ENCODE measurements at regions not wholly inside any gene's neighbourhood (a gene's known extent, or its start where the extent isn't known, plus 50 kb on each side); places are given as distances from the start of the nearest gene placed in this dataset.

GRCh38 chr9:18075253-18075952 lies 398.6 kb upstream of the ADAMTSL1 start:
- no peak for DNase-seq

GRCh38 chr9:18077941-18078678 lies 395.8 kb upstream of the ADAMTSL1 start:
- no peak for DNase-seq

DNA sequence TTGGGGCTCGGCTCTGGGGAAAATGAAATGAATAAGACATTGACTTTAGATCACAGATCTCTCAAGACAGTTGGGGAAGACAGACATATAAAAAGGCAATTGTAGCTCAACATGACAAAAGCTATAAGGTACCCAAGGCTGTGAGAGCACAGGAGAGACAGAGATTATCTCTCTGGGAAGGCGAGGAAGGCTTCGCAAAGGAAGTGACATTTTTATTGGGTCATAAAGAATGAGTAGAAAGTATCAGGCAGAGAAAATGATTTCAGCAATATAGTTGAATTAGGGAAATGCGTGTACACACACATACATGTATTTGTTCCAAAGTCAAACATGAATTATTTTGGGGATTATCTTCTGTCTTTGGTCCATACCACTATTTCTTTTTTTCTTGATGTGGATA lies 381.8 kb upstream of the ADAMTSL1 start:
- no peak for DNase-seq

DNA sequence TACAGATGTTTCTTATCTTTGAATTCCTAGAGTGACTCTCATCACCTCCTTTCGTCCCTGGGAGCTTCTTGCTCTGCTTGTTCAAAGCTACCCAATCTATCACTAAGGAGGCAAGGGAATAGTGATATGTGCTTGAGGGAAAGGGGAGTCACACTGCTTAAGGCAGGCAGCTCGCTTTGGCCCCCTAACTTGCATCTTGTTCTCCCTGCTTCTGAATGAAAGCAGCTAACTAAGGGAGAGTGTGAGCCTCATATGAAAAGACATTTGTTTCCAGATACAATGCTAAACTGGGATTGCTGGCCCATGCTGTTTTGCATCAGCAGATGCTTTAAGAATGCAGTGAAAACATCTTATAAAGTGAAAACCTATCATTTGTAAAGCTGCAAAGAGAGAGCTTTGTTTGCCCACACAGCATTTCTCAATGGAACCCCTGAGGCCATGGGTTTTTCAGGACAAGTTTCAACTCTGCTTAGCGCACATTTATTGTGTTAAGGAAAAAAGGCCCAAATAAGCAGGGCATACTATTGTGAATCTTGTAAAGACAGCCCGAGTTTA lies 367.9 kb upstream of the ADAMTSL1 start:
- no peak for DNase-seq

- no peak for DNase-seq
Observed at GRCh38 chr9:18109675-18110074, 364.3 kb upstream of the ADAMTSL1 start.

- DNase-seq: no peak
Observed at GRCh38 chr9:18111146-18111545, 362.8 kb upstream of the ADAMTSL1 start.

GRCh38 chr9:18114559-18115475 lies 359.1 kb upstream of the ADAMTSL1 start:
- no peak for DNase-seq

DNA sequence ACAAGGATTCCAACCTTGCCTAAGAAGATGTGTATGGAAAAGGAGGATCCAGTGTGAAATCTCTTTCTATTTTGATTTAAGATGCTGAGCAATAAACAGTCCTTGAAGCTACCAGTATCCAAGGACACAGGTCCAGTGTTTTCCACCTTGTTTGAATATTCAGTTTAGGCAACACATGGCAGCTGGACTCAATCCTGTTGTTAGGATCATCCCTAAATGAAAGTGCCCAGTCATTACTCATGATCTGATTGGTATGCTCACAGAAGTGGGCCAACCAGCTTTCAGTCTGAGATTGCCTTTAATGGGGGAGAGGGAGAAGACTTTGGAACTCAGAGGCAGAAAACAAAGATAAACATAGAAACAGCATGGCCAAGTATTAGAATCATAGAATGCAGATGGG lies 355.7 kb upstream of the ADAMTSL1 start:
- DNase-seq: no peak

DNA sequence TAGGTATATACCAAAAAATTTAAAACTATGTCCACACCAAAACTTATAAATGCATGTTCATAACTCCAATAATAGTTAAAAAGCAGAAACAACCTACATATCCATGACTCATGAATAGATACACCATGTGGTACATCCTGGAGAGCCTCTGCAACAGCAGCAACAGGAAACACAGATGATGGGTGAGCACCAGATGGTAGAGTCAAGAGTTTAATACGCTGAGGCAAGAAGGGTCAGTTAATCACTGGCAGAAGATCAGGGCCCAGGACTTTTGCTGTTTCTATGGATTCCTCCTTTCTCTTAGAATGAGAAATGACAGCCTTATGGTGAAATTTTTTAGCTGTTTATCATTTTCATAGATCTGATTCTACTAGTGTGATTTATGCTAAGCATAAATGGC lies 351.8 kb upstream of the ADAMTSL1 start:
- DNase-seq: no peak

- no peak for DNase-seq
Observed at GRCh38 chr9:18124760-18125159, 349.2 kb upstream of the ADAMTSL1 start.

- DNase-seq: no peak
Observed at GRCh38 chr9:18126831-18127498, 347.0 kb upstream of the ADAMTSL1 start.

DNA sequence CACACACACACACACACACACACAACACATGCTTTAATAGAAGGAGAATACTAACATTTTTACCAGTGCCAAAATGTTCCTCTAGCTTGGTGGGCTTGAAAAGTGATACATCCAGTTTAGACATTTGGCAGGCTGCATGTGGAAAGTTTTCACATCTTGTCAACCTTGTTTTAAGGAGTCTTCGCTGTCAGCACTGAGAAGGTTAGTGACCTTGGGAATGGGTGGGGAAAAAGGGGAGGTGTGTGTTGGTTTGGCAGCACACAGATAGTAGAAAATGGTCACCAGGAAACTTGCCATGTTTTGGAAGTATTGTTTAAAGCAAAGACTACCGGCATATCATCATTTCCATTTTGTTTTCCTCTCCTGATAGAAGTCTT lies 346.5 kb upstream of the ADAMTSL1 start:
- no peak for DNase-seq

DNA sequence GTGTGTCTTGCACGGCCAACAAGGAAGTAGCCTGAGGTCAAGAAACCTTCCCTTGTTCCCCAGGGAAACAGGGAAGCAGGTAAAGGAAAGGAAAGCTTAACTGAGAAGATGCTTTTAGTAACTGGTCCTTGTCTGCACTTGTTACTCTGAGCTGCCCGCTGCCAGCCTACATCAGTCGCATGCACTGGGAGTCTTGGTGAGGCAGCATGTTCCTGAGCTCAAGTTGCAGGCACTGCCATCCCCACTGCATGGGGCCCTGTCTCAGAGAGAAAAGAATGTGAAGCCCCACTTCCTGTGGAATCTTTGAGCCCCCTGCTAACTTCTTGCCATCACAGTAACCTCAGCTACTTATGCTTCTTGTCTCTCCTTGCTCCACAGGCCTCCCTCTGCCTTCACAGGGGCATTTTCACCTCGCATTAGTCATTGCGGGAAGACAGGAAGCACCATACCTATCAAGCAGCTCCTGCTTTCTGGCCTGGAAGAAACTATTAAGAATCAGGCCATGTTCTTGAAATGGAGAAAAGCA lies 344.1 kb upstream of the ADAMTSL1 start:
- no peak for DNase-seq

DNA sequence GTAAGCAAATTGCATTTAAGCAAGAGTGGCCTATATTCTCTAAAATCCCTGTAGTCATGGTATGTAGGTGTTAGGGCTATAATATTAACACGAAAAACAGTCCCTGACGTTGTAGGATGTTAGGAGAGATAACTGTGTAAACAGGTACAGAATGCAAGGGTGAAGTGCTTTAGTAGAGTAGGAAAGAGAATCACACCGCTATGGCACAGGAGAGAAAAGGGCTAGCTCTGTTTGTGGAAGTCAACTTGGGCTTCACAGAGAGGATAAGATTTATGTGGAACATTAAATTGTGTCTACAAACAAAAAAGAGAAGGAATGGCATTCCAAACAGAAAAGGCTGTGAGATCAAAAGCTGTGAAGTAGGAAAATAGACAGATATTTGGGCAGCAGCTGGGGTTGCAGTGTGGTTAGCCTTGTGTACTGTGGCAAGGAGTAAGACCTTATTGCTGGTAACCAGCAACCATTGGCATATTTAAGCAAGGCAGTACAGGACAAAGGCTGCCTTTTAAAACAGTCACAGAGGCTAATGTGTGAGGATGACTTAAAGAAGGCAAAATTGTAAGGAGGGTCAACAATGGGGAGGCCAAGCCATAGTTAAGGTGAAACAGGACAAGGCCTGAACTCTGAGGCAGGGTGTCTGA lies 337.5 kb upstream of the ADAMTSL1 start:
- no peak for DNase-seq

- no peak for DNase-seq
Observed at GRCh38 chr9:18137815-18138214, 336.1 kb upstream of the ADAMTSL1 start.

DNA sequence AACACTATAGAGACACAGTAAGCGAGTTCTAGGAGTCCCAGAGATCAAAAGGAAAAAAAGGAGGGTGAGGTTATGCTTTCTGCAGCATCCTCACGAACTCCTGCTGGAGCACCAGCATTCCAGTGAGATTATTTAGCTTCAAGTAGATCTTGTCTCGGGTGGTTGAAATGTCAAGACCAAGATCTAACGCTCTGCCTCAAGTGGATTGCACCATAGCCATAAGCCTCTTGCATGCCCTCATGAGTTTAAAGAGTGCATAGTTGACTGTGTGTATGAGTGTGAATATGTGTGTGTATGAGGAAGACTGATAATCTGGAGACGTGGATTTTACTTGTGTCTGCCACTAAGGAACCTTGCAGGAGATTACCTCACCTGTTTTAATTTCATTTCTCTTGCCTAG lies 335.3 kb upstream of the ADAMTSL1 start:
- no peak for DNase-seq

DNA sequence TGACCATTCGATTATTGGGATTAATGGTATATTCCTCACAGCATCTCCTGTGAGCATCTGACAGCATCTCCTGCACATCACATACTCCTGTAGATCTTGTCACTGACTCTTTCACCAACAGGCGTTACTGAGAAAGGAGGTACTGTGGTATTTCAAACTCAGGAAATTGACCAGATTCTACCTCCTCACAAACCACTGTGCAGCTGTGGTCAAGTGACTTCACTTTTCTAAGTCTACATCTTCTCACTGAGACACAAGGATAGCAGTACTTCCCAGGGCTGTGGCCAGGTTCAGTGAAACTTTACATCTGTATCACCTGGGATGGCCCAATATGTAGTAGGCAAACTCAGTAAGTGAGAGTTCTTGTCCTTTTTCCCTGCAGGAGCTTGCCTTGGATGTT lies 332.3 kb upstream of the ADAMTSL1 start:
- no peak for DNase-seq

- no peak for DNase-seq
Observed at GRCh38 chr9:18143073-18143745, 330.7 kb upstream of the ADAMTSL1 start.

- no peak for DNase-seq
Observed at GRCh38 chr9:18146329-18146728, 327.6 kb upstream of the ADAMTSL1 start.

DNA sequence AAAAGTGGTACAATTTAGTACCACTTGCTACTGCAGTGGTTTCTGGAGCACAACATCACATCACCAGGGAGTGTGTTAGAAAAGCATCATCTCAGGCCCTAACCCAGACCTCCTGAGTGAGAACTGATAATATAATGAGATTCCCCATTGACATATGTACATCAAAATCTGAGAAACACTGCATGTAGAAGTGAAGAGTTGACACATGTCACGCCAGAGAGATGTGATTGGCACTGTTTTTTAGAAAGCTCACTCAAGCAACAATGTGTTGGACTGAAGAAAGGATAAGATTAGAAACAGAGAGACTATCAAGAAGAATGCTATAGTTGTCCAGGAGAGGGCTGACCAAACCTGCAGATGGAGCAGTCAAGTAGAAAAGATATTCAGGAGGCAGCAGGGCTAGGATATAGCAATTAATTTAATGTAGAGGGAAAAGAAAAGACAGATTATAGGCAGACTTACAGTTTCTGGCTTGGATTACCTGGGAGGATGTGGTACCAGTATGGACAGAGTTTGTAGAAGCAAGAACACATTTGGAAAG lies 324.4 kb upstream of the ADAMTSL1 start:
- DNase-seq: no peak

DNA sequence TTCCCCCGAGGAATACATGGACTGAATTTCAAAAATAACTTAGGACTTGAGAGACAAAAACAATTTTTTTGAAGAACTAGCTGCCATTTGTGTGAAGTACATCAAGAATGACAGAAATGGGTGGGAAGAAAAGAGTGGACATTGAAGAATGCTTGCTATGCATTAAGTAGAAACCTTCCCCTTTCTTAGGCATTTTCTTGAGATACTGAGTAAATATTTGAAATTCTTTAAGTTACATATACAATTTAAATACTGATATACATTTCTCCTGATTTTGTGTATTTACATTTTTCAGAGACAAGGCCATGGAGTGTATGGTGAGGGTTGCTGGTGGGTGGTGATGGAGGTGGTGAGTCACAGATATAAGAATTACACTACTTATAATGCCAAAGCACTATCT lies 319.3 kb upstream of the ADAMTSL1 start:
- DNase-seq: no peak
